Pancreas (tissue), 10 donors: ENCODE measurements at regions not wholly inside any gene's neighbourhood (a gene's known extent, or its start where the extent isn't known, plus 50 kb on each side); places are given as distances from the start of the nearest gene placed in this dataset.

Experiments used
- ATAC-seq, 4 donors: fragments of 200-7000 bp; cut with Tn5 transposase; one replicate each; pipeline versions ENCODE4 v1.8.0 to v1.9.1; 2020; ENCODE audit warnings: mild to moderate bottlenecking in 4 of 4, moderate library complexity in 4 of 4
- DNase-seq, 6 donors: peaks; one replicate each; pipeline ENCODE4 v3.0.0-alpha.2; 2020
- FAIRE-seq: peaks from 2 replicates; lab custom pipeline; 2012; peaks lifted over from hg19 to GRCh38; lab: Jason Lieb, UNC
- H3K27ac ChIP-seq, 4 donors: fragments of 200-600 bp; sonication (generic); 1 replicate in 3 of 4; 2 replicates in 1 of 4; pipeline versions ENCODE4 v1.5.0 to v1.8.0; 2020
- H3K27me3 ChIP-seq, 4 donors: fragments of 200-600 bp; one replicate each; pipeline ENCODE4 v1.8.0; 2021
- H3K36me3 ChIP-seq, 3 donors: fragments of 200-600 bp; sonication (generic) in 1 of 3; one replicate each; pipeline versions ENCODE4 v1.5.0 to v1.8.0; 2020 to 2021
- H3K4me1 ChIP-seq, 3 donors: fragments of 200-600 bp; one replicate each; pipeline ENCODE4 v1.8.0; 2021
- H3K4me3 ChIP-seq, 4 donors: fragments of 200-600 bp; sonication (generic) in 2 of 4; one replicate each; pipeline versions ENCODE4 v1.5.0 to v1.8.0; 2020 to 2021
- H3K9me3 ChIP-seq, 4 donors: fragments of 200-600 bp; one replicate each; pipeline ENCODE4 v1.8.0; 2021
- WGBS, 2 donors: extraction: QIAGEN DNeasy Blood & Tissue Kit; methylation state at CpG; one replicate each; pipeline ENCODE4 v1.1.7; 2013; 5-methylcytosine and 5-hydroxymethylcytosine counted together
- intact Hi-C, 3 donors: fragments of 100-400 bp; cut with DNase I; formaldehyde crosslinking; loops; one replicate each; pipeline versions ENCODE4 v1.11.1 to v1.14.2; 2022
- TF ChIP-seq, protein P1 (sequence below), 4 donors: fragments of 200-600 bp; sonication (generic) in 3 of 4; IDR thresholded peaks; one replicate each; pipeline versions ENCODE4 v1.5.0 to v1.8.0; 2021; ENCODE audit warnings: antibody characterized with exemption in 4 of 4
- donor health status: healthy with polysubstance abuse.
- donor health status: DM: no; HTN: no; CAD: no; lungs with moderate emphysema.
- donor health status: DM: no; HTN: no; CAD: no.
- donor health status: control.
- donor health status: control.
- donor health status: Bipolar disorder and iron deficiency.
- donor health status: DM: yes; HTN: yes; CAD: no.
- donor health status: DM: no; HTN: no; CAD: no.
- donor health status: DM: no; HTN: no; CAD: no.
- donor health status: DM: yes; HTN: yes; CAD: no.

DNA sequence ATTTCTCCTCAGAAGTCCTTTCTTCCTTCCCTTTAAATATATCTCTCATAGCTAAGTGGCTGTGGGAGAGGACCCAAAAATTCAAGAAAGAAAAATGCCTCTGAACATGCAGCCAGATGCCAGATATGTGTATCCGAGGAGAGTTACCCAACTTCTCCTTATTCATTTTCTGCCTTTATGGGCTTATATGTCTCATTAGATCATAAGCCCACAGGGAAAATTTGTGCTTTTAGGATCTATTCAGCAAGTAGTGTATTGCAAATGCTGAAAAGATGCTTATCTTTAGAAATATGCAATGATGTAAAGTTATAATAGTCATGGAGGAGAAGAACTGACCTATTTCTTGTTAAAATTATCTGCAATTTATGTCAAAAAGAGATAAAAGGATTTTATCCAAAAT lies 371.8 kb upstream of the NOCT start:
- no peaks in the 10 kb centered on the region for H3K36me3 ChIP-seq
- no peaks in the 10 kb centered on the region for H3K4me1 ChIP-seq
- no peak overlapping the region for H3K27ac ChIP-seq
- no peak for ATAC-seq
- H3K9me3 ChIP-seq: no peaks in the 10 kb centered on the region
- no peaks in the 10 kb centered on the region for H3K27me3 ChIP-seq
- FAIRE-seq: no peak
- intact Hi-C loops: no loop called here
- no peak for DNase-seq
- TF ChIP-seq, protein P1, sequence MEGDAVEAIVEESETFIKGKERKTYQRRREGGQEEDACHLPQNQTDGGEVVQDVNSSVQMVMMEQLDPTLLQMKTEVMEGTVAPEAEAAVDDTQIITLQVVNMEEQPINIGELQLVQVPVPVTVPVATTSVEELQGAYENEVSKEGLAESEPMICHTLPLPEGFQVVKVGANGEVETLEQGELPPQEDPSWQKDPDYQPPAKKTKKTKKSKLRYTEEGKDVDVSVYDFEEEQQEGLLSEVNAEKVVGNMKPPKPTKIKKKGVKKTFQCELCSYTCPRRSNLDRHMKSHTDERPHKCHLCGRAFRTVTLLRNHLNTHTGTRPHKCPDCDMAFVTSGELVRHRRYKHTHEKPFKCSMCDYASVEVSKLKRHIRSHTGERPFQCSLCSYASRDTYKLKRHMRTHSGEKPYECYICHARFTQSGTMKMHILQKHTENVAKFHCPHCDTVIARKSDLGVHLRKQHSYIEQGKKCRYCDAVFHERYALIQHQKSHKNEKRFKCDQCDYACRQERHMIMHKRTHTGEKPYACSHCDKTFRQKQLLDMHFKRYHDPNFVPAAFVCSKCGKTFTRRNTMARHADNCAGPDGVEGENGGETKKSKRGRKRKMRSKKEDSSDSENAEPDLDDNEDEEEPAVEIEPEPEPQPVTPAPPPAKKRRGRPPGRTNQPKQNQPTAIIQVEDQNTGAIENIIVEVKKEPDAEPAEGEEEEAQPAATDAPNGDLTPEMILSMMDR (IDR thresholded peaks at IDR 0.05): no peak
- no peak overlapping the region for H3K4me3 ChIP-seq
- WGBS, 2 donors: 77 to 87% methylated on average over 1 of the region's 1 CpG

DNA sequence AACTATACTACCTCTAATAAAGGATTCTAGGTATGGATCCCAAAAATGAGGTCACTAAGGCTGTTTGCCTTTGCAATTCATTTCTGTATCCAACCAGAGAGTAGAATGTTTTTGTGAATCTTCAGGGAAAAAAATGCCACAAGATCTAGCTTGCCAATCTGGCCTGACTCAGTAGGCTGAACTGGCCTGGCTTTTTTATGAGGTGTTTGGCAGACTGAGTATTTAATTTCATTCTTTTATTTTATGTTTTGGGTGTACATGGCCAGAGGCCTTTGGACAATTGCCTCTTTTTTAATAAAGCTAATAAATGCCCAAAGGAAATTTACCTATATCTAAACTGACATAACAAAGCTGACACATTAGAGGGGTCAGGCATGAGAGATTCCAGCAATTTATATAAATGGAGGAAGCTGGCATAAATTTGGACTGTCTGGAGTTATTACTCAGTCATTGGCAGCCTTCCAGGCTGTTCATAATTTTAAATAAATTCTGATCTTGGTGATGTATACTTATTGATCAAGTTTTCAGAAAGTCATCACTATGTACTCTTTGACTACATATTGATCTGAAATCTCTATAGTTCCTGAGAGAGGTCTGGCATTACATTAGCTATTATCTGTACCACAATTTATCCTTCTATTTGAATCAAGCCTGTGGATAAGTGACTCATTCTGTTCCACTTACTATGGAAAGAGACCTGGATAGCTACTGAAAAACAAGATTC lies 376.4 kb upstream of the NOCT start:
- intact Hi-C loops: no loop called here
- Histone ChIP-seq H3K9me3 (no peaks in the 10 kb centered on the region), H3K27me3 (no peaks in the 10 kb centered on the region), H3K4me3 (no peak overlapping the region), H3K4me1 (no peaks in the 10 kb centered on the region), H3K36me3 (no peaks in the 10 kb centered on the region), H3K27ac (no peak overlapping the region)
- ATAC-seq: no peak
- TF ChIP-seq, protein P1 (IDR thresholded peaks at IDR 0.05): no peak
- FAIRE-seq: no peak
- no peak for DNase-seq

DNA sequence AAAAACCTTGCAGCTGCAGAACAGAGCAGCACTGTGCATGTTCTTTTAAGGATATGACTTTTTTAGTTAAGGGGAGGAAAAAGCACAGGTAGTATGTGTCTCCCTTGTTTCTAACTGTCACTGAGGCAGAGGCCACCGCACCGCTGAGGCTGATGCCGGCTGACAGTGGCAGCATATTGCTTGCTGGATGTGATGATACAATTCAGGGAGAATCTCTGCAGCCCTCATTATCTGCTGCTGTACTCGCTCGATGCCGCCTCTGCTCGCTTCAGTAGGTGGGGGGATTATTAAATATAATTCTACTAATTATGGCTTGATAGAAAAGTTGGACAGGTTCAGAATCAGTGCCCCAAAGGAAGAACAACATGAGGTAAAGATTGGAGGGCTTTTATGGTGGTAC lies 378.8 kb upstream of the NOCT start:
- no peak for ATAC-seq
- Histone ChIP-seq H3K36me3 (no peaks in the 10 kb centered on the region), H3K4me3 (no peak overlapping the region), H3K4me1 (no peaks in the 10 kb centered on the region), H3K9me3 (no peaks in the 10 kb centered on the region), H3K27me3 (no peaks in the 10 kb centered on the region), H3K27ac (no peak overlapping the region)
- 95 to 97% methylated on average over 7 of the region's 7 CpGs for WGBS, 2 donors
- TF ChIP-seq, protein P1 (IDR thresholded peaks at IDR 0.05): no peak
- intact Hi-C loops: no loop called here
- DNase-seq: no peak
- FAIRE-seq: no peak

DNA sequence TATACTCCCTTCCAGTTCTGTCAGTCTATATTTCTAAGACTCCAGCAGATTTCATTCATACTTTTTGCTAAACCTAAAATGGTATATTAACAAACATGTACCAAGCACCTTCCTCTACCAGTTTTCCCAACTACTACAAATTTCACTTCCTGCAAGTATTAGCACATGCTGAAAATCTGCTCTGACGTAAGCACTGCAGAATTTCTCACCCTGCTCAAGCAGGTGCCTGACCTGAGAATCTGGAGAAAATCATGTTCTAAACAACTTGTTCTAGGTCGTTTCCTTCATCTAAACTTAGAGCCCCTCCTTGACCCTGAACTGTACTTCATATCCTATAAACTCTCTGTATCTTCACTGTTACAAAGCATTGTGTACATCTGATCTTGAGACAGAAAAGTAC lies 380.7 kb upstream of the NOCT start:
- WGBS, 2 donors: 32 to 63% methylated on average over 2 of the region's 2 CpGs
- intact Hi-C loops: no loop called here
- Histone ChIP-seq H3K27me3 (no peaks in the 10 kb centered on the region), H3K9me3 (no peaks in the 10 kb centered on the region), H3K4me1 (no peaks in the 10 kb centered on the region), H3K4me3 (no peak overlapping the region), H3K27ac (no peak overlapping the region), H3K36me3 (no peaks in the 10 kb centered on the region)
- ATAC-seq: no peak
- TF ChIP-seq, protein P1 (IDR thresholded peaks at IDR 0.05): no peak
- DNase-seq: no peak
- FAIRE-seq: no peak

DNA sequence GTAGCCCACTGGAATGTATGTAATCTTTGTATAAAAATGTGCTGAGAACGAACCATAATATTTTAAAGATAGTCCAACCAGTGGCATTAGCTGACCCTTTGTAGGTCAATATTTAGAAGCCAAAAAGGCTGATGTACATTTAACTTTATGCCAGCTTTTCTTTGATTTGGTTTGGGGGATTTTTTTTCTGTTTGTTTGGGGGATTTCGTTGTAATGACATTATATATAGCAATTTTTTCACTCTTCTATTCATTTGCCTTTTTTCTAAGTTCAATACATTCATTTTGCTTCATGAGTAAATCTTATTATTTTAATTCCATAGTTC lies 382.0 kb upstream of the NOCT start:
- no peak for FAIRE-seq
- no peaks in the 10 kb centered on the region for H3K9me3 ChIP-seq
- WGBS, 2 donors: 59 to 72% methylated on average over 2 of the region's 2 CpGs

More for the DNA sequence above, 382.0 kb upstream of the NOCT start:
- TF ChIP-seq, protein P1 (IDR thresholded peaks at IDR 0.05): no peak
- DNase-seq (no peak), ATAC-seq (no peak)
- no peaks in the 10 kb centered on the region for H3K4me1 ChIP-seq
- no peak overlapping the region for H3K4me3 ChIP-seq
- no peak overlapping the region for H3K27ac ChIP-seq
- no peaks in the 10 kb centered on the region for H3K27me3 ChIP-seq
- intact Hi-C loops: no loop called here
- H3K36me3 ChIP-seq: no peaks in the 10 kb centered on the region
